ENCODE measurements at regions not wholly inside any gene's neighbourhood (a gene's known extent, or its start where the extent isn't known, plus 50 kb on each side); places are given as distances from the start of the nearest gene placed in this dataset.
"Not testable (repeated sequence)": the region's sequence is repeated elsewhere in the genome, so short reads cannot be mapped to it uniquely, and the experiment has no call there.

DNA sequence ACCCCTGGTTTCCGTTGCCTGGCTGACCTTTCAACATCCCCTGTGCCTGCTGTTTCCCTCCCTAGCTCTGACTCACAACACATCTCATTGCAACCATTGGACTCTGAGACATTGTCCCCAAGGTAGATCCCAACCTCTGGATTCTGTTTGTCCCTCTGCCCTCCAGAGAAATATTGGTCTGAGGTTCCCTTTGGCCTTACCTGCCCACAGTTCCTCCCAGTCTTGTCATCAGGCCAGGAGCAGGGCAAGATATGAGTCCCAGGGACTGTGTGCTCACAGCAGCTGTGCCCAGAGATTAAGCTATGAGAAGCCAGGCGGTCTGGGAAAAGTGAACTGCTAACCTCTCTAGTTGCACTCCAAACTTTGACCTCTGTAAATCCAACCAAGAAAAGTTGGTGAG, 168.2 kb upstream of the NR2F2 start:
- DNase-seq (ENCODE audit: low read depth, low spot score) = no peak

DNA sequence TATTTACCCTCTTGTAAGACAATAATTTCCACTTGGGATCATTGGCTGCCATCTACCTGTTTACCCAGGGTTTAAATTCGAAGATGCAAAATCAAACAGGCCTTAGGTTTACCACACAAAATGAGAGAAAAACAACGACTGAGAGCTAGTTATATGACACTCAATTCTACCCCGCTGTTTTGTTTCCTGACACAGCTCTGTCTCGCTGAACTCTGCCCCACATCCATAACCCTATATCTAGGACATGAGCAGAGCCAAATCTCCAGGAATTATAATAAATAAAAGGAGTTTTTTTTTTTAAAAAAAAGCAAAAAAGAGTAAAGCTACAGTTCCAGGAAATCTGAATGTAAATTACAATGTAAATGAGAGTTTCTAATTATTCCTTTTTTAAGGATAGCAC, 165.4 kb upstream of the NR2F2 start:
- Histone ChIP-seq H3K27me3 (ENCODE audit: insufficient read depth, insufficient read length) (no peaks in the 10 kb centered on the region), H3K4me1 (ENCODE audit: insufficient read depth, insufficient read length) (no peaks in the 10 kb centered on the region), H3K4me3 (ENCODE audit: insufficient read length, low read depth) (no peak overlapping the region), H3K9ac (ENCODE audit: insufficient read length, low read depth) (no peak overlapping the region), H3K36me3 (ENCODE audit: insufficient read depth, insufficient read length, low read length) (no peaks in the 10 kb centered on the region), H3K9me3 (ENCODE audit: insufficient read depth, low read length) (0 out of 2 replicates have a peak, but pooled peaks cover 6% of the 10 kb centered on the region)
- DNase-seq (ENCODE audit: low read depth, low spot score) = no peak
- TF ChIP-seq ZNF274 (IDR thresholded peaks at IDR 0.05; ENCODE audit: low read depth, low read length) (no peak), SUZ12 (IDR thresholded peaks at IDR 0.05; ENCODE audit: extremely low read depth, insufficient read depth, insufficient read length) (no peak), YY1 (IDR thresholded peaks at IDR 0.05; ENCODE audit: insufficient read depth, insufficient read length) (no peak)

More for the DNA sequence above, 168.2 kb upstream of the NR2F2 start:
- no peaks in the 10 kb centered on the region for H3K27me3 ChIP-seq (ENCODE audit: insufficient read depth, insufficient read length)
- no peaks in the 10 kb centered on the region for H3K9me3 ChIP-seq (ENCODE audit: insufficient read depth, low read length)
- H3K4me1 ChIP-seq (ENCODE audit: insufficient read depth, insufficient read length) = no peaks in the 10 kb centered on the region
- no peaks in the 10 kb centered on the region for H3K36me3 ChIP-seq (ENCODE audit: insufficient read depth, insufficient read length, low read length)
- H3K9ac ChIP-seq (ENCODE audit: insufficient read length, low read depth) = no peak overlapping the region
- no peak overlapping the region for H3K4me3 ChIP-seq (ENCODE audit: insufficient read length, low read depth)
- TF ChIP-seq YY1 (IDR thresholded peaks at IDR 0.05; ENCODE audit: insufficient read depth, insufficient read length) (no peak), ZNF274 (IDR thresholded peaks at IDR 0.05; ENCODE audit: low read depth, low read length) (no peak), SUZ12 (IDR thresholded peaks at IDR 0.05; ENCODE audit: extremely low read depth, insufficient read depth, insufficient read length) (no peak)

DNA sequence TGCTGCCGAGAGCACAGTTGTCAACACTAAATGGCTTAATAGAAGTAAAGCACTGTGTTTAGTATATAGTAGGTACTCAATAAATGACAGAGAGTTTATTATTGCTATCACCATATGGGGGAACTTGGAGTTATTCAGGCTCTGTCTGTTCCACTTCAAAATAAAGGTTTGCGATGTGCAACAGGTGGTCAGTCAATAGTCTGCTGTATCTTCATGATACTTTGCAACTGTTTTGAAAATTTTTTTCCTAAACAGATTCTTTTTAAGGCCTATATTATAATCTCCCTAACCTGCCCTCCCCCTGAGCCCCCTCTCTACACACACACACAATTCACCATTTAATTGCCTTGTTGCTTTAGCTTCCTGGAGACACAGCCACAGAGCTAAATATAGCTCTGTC, 164.7 kb upstream of the NR2F2 start:
- TF ChIP-seq YY1 (IDR thresholded peaks at IDR 0.05; ENCODE audit: insufficient read depth, insufficient read length) (no peak), ZNF274 (IDR thresholded peaks at IDR 0.05; ENCODE audit: low read depth, low read length) (no peak), SUZ12 (IDR thresholded peaks at IDR 0.05; ENCODE audit: extremely low read depth, insufficient read depth, insufficient read length) (no peak)
- no peaks in the 10 kb centered on the region for H3K36me3 ChIP-seq (ENCODE audit: insufficient read depth, insufficient read length, low read length)
- H3K9me3 ChIP-seq (ENCODE audit: insufficient read depth, low read length) = 0 out of 2 replicates have a peak, but pooled peaks cover 6% of the 10 kb centered on the region
- no peaks in the 10 kb centered on the region for H3K27me3 ChIP-seq (ENCODE audit: insufficient read depth, insufficient read length)
- H3K4me3 ChIP-seq (ENCODE audit: insufficient read length, low read depth) = no peak overlapping the region
- H3K9ac ChIP-seq (ENCODE audit: insufficient read length, low read depth) = no peak overlapping the region
- no peaks in the 10 kb centered on the region for H3K4me1 ChIP-seq (ENCODE audit: insufficient read depth, insufficient read length)
- DNase-seq (ENCODE audit: low read depth, low spot score) = no peak

DNA sequence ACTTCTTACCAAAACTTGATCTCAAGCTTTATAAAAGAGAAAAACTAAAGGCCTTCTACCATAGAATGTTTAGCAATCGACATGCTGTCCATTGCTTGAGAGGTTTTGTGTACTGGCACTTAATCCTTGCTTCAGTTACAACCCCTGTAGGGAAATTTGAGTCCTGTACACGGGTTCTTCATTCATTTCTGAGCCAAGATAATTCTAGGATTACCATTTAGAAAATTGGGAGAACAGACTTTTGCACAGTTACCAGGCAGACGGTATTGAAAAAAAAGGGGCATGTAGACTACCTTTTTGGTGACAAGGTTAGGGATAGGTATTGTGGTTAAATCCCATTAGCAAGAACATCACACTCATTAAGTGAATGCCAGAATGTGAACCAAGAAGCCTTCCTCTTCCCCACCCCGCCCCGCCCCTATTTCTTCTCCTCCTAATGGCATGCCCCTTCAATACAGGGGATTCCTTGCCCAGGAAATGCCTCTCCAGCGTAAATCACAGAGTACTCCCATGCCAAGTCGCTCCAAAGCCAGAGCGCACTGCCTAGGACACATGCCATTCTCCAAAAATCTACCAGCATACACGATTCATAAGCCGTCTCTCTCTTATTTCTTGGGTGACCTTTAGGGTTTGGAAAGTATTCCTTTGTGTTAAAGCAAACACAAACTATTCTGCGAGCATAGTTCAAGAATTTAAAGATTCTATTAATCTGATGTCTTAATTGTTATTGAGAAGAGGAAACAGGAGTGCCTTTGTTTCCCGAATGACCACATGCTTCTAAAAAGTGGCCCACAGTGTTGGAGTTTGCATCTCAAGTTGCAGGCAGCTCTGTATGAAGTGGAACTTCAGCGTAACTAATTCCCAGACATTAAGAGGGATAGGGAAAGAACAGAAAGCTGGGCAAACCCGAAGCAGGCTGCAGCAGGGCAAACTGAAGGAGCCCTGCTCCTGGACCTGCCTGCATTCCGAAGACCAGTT, 164.0 kb upstream of the NR2F2 start:
- Histone ChIP-seq H3K27me3 (ENCODE audit: insufficient read depth, insufficient read length) (no peaks in the 10 kb centered on the region), H3K36me3 (ENCODE audit: insufficient read depth, insufficient read length, low read length) (no peaks in the 10 kb centered on the region), H3K4me1 (ENCODE audit: insufficient read depth, insufficient read length) (no peaks in the 10 kb centered on the region), H3K9ac (ENCODE audit: insufficient read length, low read depth) (no peak overlapping the region), H3K4me3 (ENCODE audit: insufficient read length, low read depth) (no peak overlapping the region), H3K9me3 (ENCODE audit: insufficient read depth, low read length) (0 out of 2 replicates have a peak, but pooled peaks cover 6% of the 10 kb centered on the region)
- DNase-seq (ENCODE audit: low read depth, low spot score) = no peak
- no peak for TF ChIP-seq SUZ12 (IDR thresholded peaks at IDR 0.05; ENCODE audit: extremely low read depth, insufficient read depth, insufficient read length)
- TF ChIP-seq YY1 (IDR thresholded peaks at IDR 0.05; ENCODE audit: insufficient read depth, insufficient read length) = no peak
- no peak for TF ChIP-seq ZNF274 (IDR thresholded peaks at IDR 0.05; ENCODE audit: low read depth, low read length)

DNA sequence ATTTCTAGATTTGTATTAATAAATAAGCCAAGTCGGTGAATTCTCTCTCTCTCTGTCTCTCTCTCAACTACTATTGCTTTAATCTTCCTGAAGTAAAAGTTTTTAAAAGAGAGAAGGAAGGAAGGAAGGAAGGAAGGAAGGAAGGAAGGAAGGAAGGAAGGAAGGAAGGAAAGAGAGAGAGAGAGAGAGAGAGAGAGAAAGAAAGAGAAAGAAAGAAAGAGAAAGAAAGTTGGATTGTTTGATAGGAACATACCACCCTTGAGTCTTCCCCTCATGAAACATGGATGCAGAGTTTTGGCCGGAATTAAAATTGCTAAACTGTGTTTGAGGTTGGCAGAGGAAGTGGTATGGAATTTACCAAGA, 159.9 kb upstream of the NR2F2 start:
- H3K27me3 ChIP-seq (ENCODE audit: insufficient read depth, insufficient read length); DNase-seq (ENCODE audit: low read depth, low spot score); H3K4me3 ChIP-seq (ENCODE audit: insufficient read length, low read depth); H3K9me3 ChIP-seq (ENCODE audit: insufficient read depth, low read length); H3K9ac ChIP-seq (ENCODE audit: insufficient read length, low read depth); H3K36me3 ChIP-seq (ENCODE audit: insufficient read depth, insufficient read length, low read length); H3K4me1 ChIP-seq (ENCODE audit: insufficient read depth, insufficient read length): not testable (repeated sequence)

DNA sequence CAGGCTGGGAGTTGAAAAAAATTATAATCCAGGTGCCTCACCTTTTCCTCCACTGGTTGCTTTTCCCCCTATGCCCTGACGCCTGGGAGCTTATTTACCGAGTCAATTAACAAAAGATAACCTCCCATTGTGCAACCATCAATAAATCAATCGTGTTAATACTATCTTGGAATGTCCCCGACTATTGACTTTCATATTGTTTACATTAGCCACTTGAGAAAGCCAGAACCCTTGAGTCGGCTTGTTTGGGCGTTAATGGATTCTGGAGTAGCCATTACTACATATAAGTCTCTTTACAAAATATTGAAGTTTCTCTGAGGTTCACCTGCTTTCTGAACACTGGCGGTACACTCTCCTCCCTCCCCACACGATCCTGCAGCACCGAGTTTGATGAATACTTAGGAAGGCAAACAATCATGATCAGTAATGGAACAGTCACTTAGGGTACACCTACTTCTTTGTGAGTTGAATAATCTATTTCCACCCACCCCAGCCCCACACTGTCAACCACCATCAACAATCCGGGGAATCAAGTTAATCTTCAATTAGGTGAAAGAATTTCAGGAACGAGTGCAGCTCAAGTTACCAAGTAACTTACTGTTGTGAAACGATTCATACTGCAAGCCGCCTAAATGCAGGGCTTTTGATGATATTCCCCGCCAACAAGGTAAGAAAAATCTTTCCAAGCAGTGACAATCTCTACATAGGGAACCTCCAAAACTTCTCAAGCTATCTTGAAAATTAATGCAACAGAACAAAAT, 159.3 kb upstream of the NR2F2 start:
- Histone ChIP-seq H3K9me3 (ENCODE audit: insufficient read depth, low read length) (0 out of 2 replicates have a peak, but pooled peaks cover 6% of the 10 kb centered on the region), H3K4me1 (ENCODE audit: insufficient read depth, insufficient read length) (no peaks in the 10 kb centered on the region), H3K4me3 (ENCODE audit: insufficient read length, low read depth) (no peak overlapping the region), H3K36me3 (ENCODE audit: insufficient read depth, insufficient read length, low read length) (no peaks in the 10 kb centered on the region), H3K9ac (ENCODE audit: insufficient read length, low read depth) (no peak overlapping the region), H3K27me3 (ENCODE audit: insufficient read depth, insufficient read length) (no peaks in the 10 kb centered on the region)
- TF ChIP-seq ZNF274 (IDR thresholded peaks at IDR 0.05; ENCODE audit: low read depth, low read length) (no peak), YY1 (IDR thresholded peaks at IDR 0.05; ENCODE audit: insufficient read depth, insufficient read length) (no peak)
- DNase-seq (ENCODE audit: low read depth, low spot score) = no peak

DNA sequence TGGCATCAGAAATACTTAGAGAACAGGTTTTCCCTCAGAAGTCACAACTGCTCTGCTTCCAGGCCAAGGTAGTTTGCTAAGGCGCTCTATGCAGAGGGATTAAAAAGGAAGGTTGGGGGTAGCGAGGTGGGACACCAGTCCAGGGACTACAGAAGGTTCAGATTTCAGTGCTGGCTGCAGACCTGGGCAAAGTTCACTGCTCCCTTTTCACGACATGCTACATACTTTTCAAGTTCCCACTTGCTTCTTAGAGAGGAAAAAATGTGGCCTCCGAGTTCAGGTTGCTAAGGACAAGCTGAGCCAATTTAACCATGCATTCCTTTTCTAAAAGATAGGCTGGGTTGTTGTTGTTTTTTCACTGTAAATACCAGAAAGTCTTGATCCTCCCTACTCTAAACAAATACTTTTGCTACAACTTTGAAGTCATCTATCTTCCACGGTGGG, 158.6 kb upstream of the NR2F2 start:
- no peak for DNase-seq (ENCODE audit: low read depth, low spot score)
- no peak overlapping the region for H3K4me3 ChIP-seq (ENCODE audit: insufficient read length, low read depth)
- H3K36me3 ChIP-seq (ENCODE audit: insufficient read depth, insufficient read length, low read length) = no peaks in the 10 kb centered on the region
- H3K9ac ChIP-seq (ENCODE audit: insufficient read length, low read depth) = no peak overlapping the region
- H3K4me1 ChIP-seq (ENCODE audit: insufficient read depth, insufficient read length) = no peaks in the 10 kb centered on the region
- TF ChIP-seq SUZ12 (IDR thresholded peaks at IDR 0.05; ENCODE audit: extremely low read depth, insufficient read depth, insufficient read length) (no peak), ZNF274 (IDR thresholded peaks at IDR 0.05; ENCODE audit: low read depth, low read length) (no peak), YY1 (IDR thresholded peaks at IDR 0.05; ENCODE audit: insufficient read depth, insufficient read length) (no peak)
- no peaks in the 10 kb centered on the region for H3K27me3 ChIP-seq (ENCODE audit: insufficient read depth, insufficient read length)
- 0 out of 2 replicates have a peak, but pooled peaks cover 6% of the 10 kb centered on the region for H3K9me3 ChIP-seq (ENCODE audit: insufficient read depth, low read length)
